Astrocyte (in vitro differentiated cells and primary cell): ENCODE measurements at regions not wholly inside any gene's neighbourhood (a gene's known extent, or its start where the extent isn't known, plus 50 kb on each side); places are given as distances from the start of the nearest gene placed in this dataset.
A peak's percentile ranks its signal among the peaks of the same experiment; 100 is the strongest.
"Not testable (repeated sequence)": the region's sequence is repeated elsewhere in the genome, so short reads cannot be mapped to it uniquely, and the experiment has no call there.

Experiments
- DNase-seq: peaks from one replicate; pipeline ENCODE4 v3.0.0-alpha.2; 2010; ENCODE audit warnings: low read depth
- FAIRE-seq: peaks from 2 replicates; lab custom pipeline; 2011; peaks lifted over from hg19 to GRCh38; lab: Jason Lieb, UNC
- H2AFZ ChIP-seq: 2 replicates; pipeline ENCODE4 v1.6.0; 2012; ENCODE audit warnings: low read depth, low read length, inconsistent platforms
- H3K27ac ChIP-seq: 2 replicates; pipeline ENCODE4 v1.5.1; 2011; ENCODE audit warnings: low read depth, low read length, inconsistent platforms
- H3K27me3 ChIP-seq: 2 replicates; pipeline ENCODE4 v1.6.0; 2011; ENCODE audit warnings: low read length, inconsistent platforms; ENCODE audit not compliant: insufficient read depth
- H3K36me3 ChIP-seq: 2 replicates; pipeline ENCODE4 v1.5.1; 2011; ENCODE audit warnings: low read length, inconsistent platforms; ENCODE audit not compliant: insufficient read depth
- H3K4me1 ChIP-seq: 2 replicates; pipeline ENCODE4 v1.5.1; 2011; ENCODE audit warnings: low read length, inconsistent platforms; ENCODE audit not compliant: insufficient read depth
- H3K4me2 ChIP-seq: 2 replicates; pipeline ENCODE4 v1.6.0; 2012; ENCODE audit warnings: low read length, inconsistent platforms
- H3K4me3 ChIP-seq: 2 replicates; pipeline ENCODE4 v1.5.1; 2011; ENCODE audit warnings: low read depth, mild to moderate bottlenecking, low read length, inconsistent platforms; ENCODE audit not compliant: insufficient read depth
- H3K79me2 ChIP-seq: 2 replicates; pipeline ENCODE4 v1.6.0; 2012; ENCODE audit warnings: mild to moderate bottlenecking, low read length, inconsistent platforms; ENCODE audit not compliant: insufficient read depth
- H3K9ac ChIP-seq: 2 replicates; pipeline ENCODE4 v1.6.0; 2012; ENCODE audit warnings: mild to moderate bottlenecking, low read length, inconsistent platforms
- H3K9me3 ChIP-seq: 2 replicates; pipeline ENCODE4 v1.5.1; 2012; ENCODE audit warnings: low read depth, mild to moderate bottlenecking, low read length, inconsistent platforms; ENCODE audit not compliant: insufficient read depth
- H4K20me1 ChIP-seq: 2 replicates; pipeline ENCODE4 v1.6.0; 2012; ENCODE audit warnings: low read length, inconsistent platforms; ENCODE audit not compliant: insufficient read depth
- H3K27ac Mint-ChIP-seq: one replicate; pipeline ENCODE4 v1.8.0; 2021; ENCODE audit warnings: mild to moderate bottlenecking, mixed read lengths; ENCODE audit not compliant: unreplicated experiment
- H3K27me3 Mint-ChIP-seq: one replicate; pipeline ENCODE4 v1.8.0; 2021; ENCODE audit warnings: low read depth, mixed read lengths; ENCODE audit not compliant: unreplicated experiment
- H3K36me3 Mint-ChIP-seq: one replicate; pipeline ENCODE4 v1.8.0; 2021; ENCODE audit warnings: low read depth, mixed read lengths; ENCODE audit not compliant: unreplicated experiment
- H3K4me1 Mint-ChIP-seq: one replicate; pipeline ENCODE4 v1.8.0; 2021; ENCODE audit warnings: low read depth, mixed read lengths; ENCODE audit not compliant: unreplicated experiment
- H3K4me3 Mint-ChIP-seq: one replicate; pipeline ENCODE4 v1.8.0; 2021; ENCODE audit warnings: mild to moderate bottlenecking, moderate library complexity, mixed read lengths; ENCODE audit not compliant: unreplicated experiment
- H3K9me3 Mint-ChIP-seq: one replicate; pipeline ENCODE4 v1.8.0; 2021; ENCODE audit warnings: mild to moderate bottlenecking, mixed read lengths; ENCODE audit not compliant: unreplicated experiment
- EZH2 ChIP-seq: IDR thresholded peaks from 2 replicates; pipeline ENCODE4 v1.6.1; 2012; ENCODE audit warnings: mild to moderate bottlenecking, low read length, inconsistent platforms; ENCODE audit not compliant: insufficient read depth
- TF ChIP-seq, protein P1 (sequence below): IDR thresholded peaks from 2 replicates; pipeline ENCODE4 v1.5.1; 2011; ENCODE audit warnings: low read depth, mild to moderate bottlenecking, inconsistent platforms, low read length, moderate library complexity; ENCODE audit not compliant: insufficient read depth

DNA sequence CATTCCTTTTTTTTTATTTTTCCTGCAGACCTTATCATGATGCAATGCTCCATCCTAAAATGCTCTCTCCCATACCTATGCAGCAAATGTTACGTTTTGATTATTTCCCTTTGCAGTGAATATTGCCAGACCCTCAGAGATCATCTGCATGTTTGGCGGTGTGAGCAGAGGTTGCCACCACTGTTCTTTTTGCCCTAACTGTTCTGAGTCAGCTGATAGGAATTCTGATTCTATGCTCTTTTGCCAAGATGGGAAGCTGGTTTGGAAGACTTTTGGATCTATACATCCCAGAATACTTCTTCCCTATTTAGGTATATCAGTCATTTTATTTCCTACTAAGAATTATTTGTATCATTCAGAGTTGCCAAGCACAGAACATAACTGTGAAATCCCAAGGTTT is 130.5 kb downstream of the KLF6 start:
- Mint-ChIP-seq H3K9me3 (no peaks in the 10 kb centered on the region), H3K4me1 (peaks cover 4% of the 10 kb centered on the region), H3K36me3 (no peaks in the 10 kb centered on the region), H3K4me3 (no peak overlapping the region), H3K27me3 (peaks cover 2% of the 10 kb centered on the region), H3K27ac (no peak overlapping the region)
- TF ChIP-seq, protein P1, sequence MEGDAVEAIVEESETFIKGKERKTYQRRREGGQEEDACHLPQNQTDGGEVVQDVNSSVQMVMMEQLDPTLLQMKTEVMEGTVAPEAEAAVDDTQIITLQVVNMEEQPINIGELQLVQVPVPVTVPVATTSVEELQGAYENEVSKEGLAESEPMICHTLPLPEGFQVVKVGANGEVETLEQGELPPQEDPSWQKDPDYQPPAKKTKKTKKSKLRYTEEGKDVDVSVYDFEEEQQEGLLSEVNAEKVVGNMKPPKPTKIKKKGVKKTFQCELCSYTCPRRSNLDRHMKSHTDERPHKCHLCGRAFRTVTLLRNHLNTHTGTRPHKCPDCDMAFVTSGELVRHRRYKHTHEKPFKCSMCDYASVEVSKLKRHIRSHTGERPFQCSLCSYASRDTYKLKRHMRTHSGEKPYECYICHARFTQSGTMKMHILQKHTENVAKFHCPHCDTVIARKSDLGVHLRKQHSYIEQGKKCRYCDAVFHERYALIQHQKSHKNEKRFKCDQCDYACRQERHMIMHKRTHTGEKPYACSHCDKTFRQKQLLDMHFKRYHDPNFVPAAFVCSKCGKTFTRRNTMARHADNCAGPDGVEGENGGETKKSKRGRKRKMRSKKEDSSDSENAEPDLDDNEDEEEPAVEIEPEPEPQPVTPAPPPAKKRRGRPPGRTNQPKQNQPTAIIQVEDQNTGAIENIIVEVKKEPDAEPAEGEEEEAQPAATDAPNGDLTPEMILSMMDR, result no peak
- no peak for TF ChIP-seq EZH2
- H3K27me3 ChIP-seq, result no peaks in the 10 kb centered on the region
- H4K20me1 ChIP-seq, result no peaks in the 10 kb centered on the region
- no peak overlapping the region for H3K9ac ChIP-seq
- no peak overlapping the region for H2AFZ ChIP-seq
- H3K79me2 ChIP-seq, result no peaks in the 10 kb centered on the region
- peaks cover 7% of the 10 kb centered on the region for H3K4me1 ChIP-seq
- no peak overlapping the region for H3K4me2 ChIP-seq
- H3K4me3 ChIP-seq, result no peak overlapping the region
- DNase-seq, result peak; percentile 10
- no peaks in the 10 kb centered on the region for H3K9me3 ChIP-seq
- H3K36me3 ChIP-seq, result no peaks in the 10 kb centered on the region
- H3K27ac ChIP-seq, result no peak overlapping the region
- no peak for FAIRE-seq

DNA sequence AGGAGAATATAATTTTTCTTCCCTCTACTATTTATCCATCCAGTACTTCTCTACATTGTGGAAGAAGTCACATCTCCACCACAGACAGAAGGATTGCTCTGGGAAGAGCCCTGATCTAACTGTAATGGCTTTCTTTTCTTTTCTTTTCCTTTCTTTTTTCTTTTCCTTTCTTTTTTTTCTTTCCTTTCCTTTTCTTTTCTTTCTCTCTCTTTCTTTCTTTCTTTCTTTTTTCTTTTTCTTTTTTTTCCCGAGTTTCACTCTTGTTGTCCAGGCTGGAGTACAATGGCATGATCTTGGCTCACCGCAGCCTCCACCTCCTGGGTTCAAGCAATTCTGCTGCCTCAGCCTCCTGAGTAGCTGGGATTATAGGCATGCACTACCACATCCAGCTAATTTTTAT is 131.7 kb downstream of the KLF6 start:
- H3K4me1 Mint-ChIP-seq, H3K27me3 Mint-ChIP-seq, H3K4me3 Mint-ChIP-seq, H3K4me3 ChIP-seq, H3K27me3 ChIP-seq, H3K36me3 ChIP-seq, H2AFZ ChIP-seq, H4K20me1 ChIP-seq, H3K9me3 ChIP-seq, H3K79me2 ChIP-seq, H3K4me1 ChIP-seq, H3K4me2 ChIP-seq, H3K9ac ChIP-seq, DNase-seq, H3K9me3 Mint-ChIP-seq, FAIRE-seq, H3K36me3 Mint-ChIP-seq, H3K27ac Mint-ChIP-seq, H3K27ac ChIP-seq: not testable (repeated sequence)

DNA sequence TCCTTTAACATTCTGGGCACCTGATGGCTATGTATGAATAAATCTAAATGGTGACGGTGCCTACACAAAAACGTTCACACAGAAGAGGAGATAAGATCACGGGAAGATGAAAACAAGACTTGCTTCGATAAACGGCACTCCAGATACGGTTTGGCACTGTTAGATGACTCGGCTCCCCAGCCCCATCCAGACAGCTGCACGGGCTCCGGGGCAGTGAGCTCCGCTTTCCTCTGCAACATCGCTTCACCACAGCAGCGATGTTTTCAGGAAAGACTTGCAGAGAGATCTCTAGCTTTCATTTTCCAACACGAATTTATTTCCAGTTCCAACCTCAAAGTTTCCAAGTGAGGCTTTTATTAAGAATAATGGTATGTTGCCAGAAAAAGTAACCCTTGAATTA is 132.1 kb downstream of the KLF6 start:
- no peak overlapping the region for H2AFZ ChIP-seq
- H3K4me1 Mint-ChIP-seq, result peaks cover 4% of the 10 kb centered on the region
- no peak overlapping the region for H3K4me2 ChIP-seq
- H3K36me3 ChIP-seq, result no peaks in the 10 kb centered on the region
- no peak overlapping the region for H3K9ac ChIP-seq
- H3K36me3 Mint-ChIP-seq, result no peaks in the 10 kb centered on the region
- peaks cover 2% of the 10 kb centered on the region for H3K27me3 Mint-ChIP-seq
- no peaks in the 10 kb centered on the region for H3K27me3 ChIP-seq
- no peak for TF ChIP-seq EZH2
- TF ChIP-seq, protein P1, result no peak
- no peak overlapping the region for H3K4me3 Mint-ChIP-seq
- no peaks in the 10 kb centered on the region for H3K79me2 ChIP-seq
- DNase-seq (no peak), FAIRE-seq (no peak)
- no peaks in the 10 kb centered on the region for H3K9me3 Mint-ChIP-seq
- H3K9me3 ChIP-seq, result no peaks in the 10 kb centered on the region
- H3K4me1 ChIP-seq, result peaks cover 7% of the 10 kb centered on the region
- no peak overlapping the region for H3K4me3 ChIP-seq
- no peak overlapping the region for H3K27ac Mint-ChIP-seq
- no peak overlapping the region for H3K27ac ChIP-seq
- no peaks in the 10 kb centered on the region for H4K20me1 ChIP-seq
